ENCODE measurements at regions not wholly inside any gene's neighbourhood (a gene's known extent, or its start where the extent isn't known, plus 50 kb on each side); places are given as distances from the start of the nearest gene placed in this dataset.

DNA sequence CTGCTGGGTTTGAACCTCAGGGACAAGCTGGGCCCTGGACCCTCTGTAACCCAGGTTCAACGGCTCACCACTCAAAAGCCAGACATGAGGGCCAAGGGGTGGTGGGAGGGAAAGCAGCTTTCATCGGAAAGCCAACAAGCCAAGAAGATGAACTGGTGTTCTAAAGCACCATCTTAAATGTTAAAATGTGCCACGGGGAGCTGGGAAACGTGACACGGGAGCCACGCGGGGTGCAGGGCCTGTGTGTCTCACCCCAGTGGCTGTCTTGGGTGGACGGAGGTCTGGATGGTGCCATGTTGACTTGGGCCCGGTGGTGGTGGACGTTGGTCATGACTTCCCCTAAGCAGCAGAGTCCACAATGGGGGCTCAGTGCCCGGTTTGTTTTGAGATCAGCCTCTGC is 97.7 kb upstream of the SFSWAP start:
- H3K4me3 ChIP-seq (ENCODE audit: low read length), result no peak overlapping the region
- no peak overlapping the region for H3K9ac ChIP-seq (ENCODE audit: low read length)
- no peak overlapping the region for H3K27ac ChIP-seq (ENCODE audit: low read depth, low read length)
- no peaks in the 10 kb centered on the region for H3K36me3 ChIP-seq (ENCODE audit: control insufficient read depth, insufficient read depth, low read length)
- no peaks in the 10 kb centered on the region for H3K4me1 ChIP-seq (ENCODE audit: control insufficient read depth, insufficient read depth, low read length)
- no peaks in the 10 kb centered on the region for H3K27me3 ChIP-seq (ENCODE audit: control insufficient read depth, insufficient read depth, low read length)

DNA sequence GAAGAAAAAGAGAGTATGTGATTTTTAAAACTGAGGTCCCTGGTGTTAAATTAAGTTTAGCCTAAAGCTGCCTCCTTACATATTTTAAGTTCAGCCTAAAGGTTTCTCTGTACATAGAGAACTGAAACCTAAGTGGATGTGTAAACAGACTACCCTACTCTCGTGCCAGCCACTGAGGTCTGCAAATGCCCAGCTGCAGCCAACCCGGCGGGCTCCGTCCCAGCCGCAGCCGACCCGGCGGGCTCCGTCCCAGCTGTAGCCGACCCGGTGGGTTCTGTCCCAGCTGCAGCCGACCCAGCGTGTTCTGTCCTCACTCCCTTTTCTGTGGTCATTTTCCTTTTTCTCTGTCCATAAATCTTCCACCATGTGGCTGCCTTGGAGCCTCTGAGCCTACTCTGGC is 97.2 kb upstream of the SFSWAP start:
- no peak overlapping the region for H3K9ac ChIP-seq (ENCODE audit: low read length)
- no peaks in the 10 kb centered on the region for H3K36me3 ChIP-seq (ENCODE audit: control insufficient read depth, insufficient read depth, low read length)
- H3K4me3 ChIP-seq (ENCODE audit: low read length), result no peak overlapping the region
- no peaks in the 10 kb centered on the region for H3K27me3 ChIP-seq (ENCODE audit: control insufficient read depth, insufficient read depth, low read length)
- H3K27ac ChIP-seq (ENCODE audit: low read depth, low read length), result no peak overlapping the region
- H3K4me1 ChIP-seq (ENCODE audit: control insufficient read depth, insufficient read depth, low read length), result no peaks in the 10 kb centered on the region

DNA sequence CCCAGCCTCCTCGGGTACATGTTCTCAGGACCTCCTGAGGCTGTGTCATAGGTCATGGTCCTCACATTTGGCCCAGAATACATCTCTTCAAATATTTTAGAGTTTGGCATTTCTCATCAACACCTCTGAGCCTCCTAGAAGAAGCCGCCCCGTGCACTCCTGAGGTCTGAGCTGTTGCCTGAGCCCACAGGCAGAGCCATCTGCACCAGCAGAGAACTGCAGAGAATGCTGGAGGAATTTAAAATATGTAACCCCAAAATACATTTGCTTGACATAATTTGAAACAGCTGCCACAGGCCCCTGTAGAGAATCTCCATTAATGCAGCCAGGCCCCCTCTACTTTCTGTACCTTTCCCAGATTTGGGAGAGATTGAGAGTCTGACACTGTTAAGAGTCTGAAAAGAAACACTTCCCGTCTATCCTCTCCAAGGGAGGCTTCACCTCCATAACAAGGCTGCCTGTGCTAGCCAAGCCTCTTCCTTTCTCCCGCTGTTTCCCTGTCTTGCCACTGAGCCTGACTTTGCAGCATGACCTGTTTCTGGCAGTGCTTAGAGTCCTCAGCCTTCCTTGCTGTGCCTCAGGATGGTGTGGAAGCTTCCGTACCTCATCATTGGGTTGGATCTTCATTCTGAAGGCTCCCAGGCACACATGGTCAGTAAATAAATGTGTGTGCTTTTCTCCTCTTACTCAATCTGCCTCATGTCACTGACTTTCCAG is 95.4 kb upstream of the SFSWAP start:
- H3K4me3 ChIP-seq (ENCODE audit: low read length), result no peak overlapping the region
- no peak overlapping the region for H3K9ac ChIP-seq (ENCODE audit: low read length)
- H3K36me3 ChIP-seq (ENCODE audit: control insufficient read depth, insufficient read depth, low read length), result no peaks in the 10 kb centered on the region
- H3K27ac ChIP-seq (ENCODE audit: low read depth, low read length), result no peak overlapping the region
- H3K27me3 ChIP-seq (ENCODE audit: control insufficient read depth, insufficient read depth, low read length), result peaks cover 4% of the 10 kb centered on the region
- no peaks in the 10 kb centered on the region for H3K4me1 ChIP-seq (ENCODE audit: control insufficient read depth, insufficient read depth, low read length)

DNA sequence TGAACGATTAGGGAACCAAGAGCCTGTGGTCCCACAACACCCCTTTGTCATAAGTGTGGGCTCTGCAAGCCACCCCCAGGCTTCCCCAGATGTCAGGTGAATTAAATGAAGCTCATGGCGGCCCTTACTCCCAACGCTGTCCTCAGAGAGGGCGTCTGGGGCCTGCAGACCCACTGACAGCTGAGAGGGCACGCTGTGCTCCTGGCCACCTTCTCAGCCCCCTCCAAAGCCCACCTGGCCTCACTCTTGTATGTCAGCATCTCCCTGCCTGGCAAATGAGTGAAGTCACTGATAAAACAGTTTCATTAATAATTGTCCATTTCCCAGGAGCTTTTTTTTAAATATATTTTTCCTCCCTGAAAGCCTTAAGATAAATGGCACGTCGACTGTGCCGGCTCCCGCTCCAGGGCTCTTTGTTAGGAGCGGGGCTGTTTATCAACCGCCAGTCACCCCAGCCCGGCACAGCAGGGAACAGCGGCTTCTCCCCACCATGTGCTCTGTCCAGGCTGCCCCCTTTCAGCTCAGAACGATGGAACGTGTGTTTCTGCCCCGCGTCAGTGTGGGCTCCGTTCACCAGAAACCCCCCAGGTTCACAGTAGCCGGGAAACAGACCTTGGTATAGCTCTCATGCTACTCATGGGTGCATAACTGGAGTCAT is 94.7 kb upstream of the SFSWAP start:
- Histone ChIP-seq H3K27ac (ENCODE audit: low read depth, low read length) (no peak overlapping the region), H3K4me3 (ENCODE audit: low read length) (no peak overlapping the region), H3K27me3 (ENCODE audit: control insufficient read depth, insufficient read depth, low read length) (peaks cover 6% of the 10 kb centered on the region), H3K9ac (ENCODE audit: low read length) (no peak overlapping the region), H3K36me3 (ENCODE audit: control insufficient read depth, insufficient read depth, low read length) (no peaks in the 10 kb centered on the region), H3K4me1 (ENCODE audit: control insufficient read depth, insufficient read depth, low read length) (no peaks in the 10 kb centered on the region)

DNA sequence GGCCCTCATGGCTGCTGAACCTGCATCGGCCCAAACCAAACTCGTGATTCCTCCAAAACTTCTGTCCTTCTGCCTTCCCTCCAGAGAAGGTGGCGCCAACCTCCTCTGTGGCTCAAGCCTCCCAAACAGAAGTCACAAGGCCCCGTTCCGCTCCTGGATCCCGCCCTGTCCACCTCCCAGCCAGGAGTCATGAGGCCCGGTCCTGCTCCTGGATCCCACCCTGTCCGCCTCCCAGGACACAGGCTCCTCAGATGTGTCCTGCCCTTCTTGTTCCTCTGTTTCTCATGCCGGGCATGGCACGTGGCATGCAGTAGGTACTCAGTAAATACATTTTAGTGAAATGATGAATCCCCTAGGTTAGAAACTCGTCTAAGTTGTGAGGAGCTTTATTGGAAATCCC is 94.2 kb upstream of the SFSWAP start:
- H3K27ac ChIP-seq (ENCODE audit: low read depth, low read length), result no peak overlapping the region
- H3K27me3 ChIP-seq (ENCODE audit: control insufficient read depth, insufficient read depth, low read length), result peaks cover 10% of the 10 kb centered on the region
- H3K9ac ChIP-seq (ENCODE audit: low read length), result no peak overlapping the region
- H3K36me3 ChIP-seq (ENCODE audit: control insufficient read depth, insufficient read depth, low read length), result no peaks in the 10 kb centered on the region
- no peak overlapping the region for H3K4me3 ChIP-seq (ENCODE audit: low read length)
- no peaks in the 10 kb centered on the region for H3K4me1 ChIP-seq (ENCODE audit: control insufficient read depth, insufficient read depth, low read length)

DNA sequence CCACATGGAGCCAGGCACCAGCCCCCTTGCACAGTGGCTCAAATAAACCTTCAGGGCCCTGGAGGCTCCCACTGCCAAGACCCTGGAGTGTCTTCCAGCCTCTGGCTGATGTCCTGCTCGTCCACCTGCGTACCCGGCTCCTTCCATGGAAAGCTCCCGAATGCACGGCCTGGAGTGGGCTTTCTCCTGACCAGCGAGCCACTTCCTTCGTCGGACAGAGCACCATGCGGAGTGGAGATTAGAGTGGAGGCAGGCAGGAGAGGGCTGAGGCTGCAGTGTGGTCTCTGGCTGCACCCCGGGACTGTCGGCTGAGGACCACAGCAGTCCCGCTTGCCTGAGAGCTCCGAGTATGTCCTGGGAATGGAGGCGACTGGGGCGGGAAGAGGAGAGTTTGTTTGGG is 93.7 kb upstream of the SFSWAP start:
- H3K27me3 ChIP-seq (ENCODE audit: control insufficient read depth, insufficient read depth, low read length), result peaks cover 10% of the 10 kb centered on the region
- H3K9ac ChIP-seq (ENCODE audit: low read length), result no peak overlapping the region
- H3K4me3 ChIP-seq (ENCODE audit: low read length), result no peak overlapping the region
- H3K27ac ChIP-seq (ENCODE audit: low read depth, low read length), result no peak overlapping the region
- H3K36me3 ChIP-seq (ENCODE audit: control insufficient read depth, insufficient read depth, low read length), result no peaks in the 10 kb centered on the region
- no peaks in the 10 kb centered on the region for H3K4me1 ChIP-seq (ENCODE audit: control insufficient read depth, insufficient read depth, low read length)

DNA sequence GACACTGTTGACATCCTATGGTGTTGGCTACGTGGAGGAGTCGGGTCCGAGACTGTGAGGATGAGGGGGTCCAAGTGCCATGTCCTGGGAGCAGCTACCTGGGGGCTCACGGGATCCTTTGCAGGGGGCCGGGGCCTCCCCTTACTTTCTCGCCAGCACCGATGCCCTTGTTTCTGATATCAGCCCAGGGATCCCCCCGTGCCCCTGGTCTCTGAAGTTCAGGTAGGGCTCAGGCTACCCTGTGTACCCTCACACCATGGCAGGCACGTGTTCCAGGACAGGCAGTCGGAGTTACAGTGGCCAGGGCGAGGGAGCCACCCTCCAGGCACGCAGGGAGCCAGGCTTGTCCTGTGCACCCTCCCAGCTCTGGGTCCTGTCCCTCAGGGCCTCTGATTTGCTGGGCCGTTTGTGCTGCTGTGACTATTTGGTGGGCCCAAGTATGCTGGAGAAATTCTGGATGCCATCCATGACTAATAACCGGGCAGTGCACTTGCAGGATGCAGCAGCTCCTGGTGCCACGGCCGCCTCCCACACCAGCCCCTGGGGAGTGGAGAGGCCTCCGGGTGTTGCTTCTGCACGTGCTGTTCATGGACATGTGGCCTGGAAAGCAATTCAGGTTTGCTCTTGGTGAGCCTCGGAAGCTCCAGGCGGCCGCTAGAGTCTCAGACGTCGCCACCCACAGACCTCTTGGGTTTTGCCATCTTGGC is 93.1 kb upstream of the SFSWAP start:
- Histone ChIP-seq H3K4me1 (ENCODE audit: control insufficient read depth, insufficient read depth, low read length) (no peaks in the 10 kb centered on the region), H3K4me3 (ENCODE audit: low read length) (no peak overlapping the region), H3K9ac (ENCODE audit: low read length) (no peak overlapping the region), H3K27ac (ENCODE audit: low read depth, low read length) (no peak overlapping the region), H3K27me3 (ENCODE audit: control insufficient read depth, insufficient read depth, low read length) (peaks cover 10% of the 10 kb centered on the region), H3K36me3 (ENCODE audit: control insufficient read depth, insufficient read depth, low read length) (no peaks in the 10 kb centered on the region)

DNA sequence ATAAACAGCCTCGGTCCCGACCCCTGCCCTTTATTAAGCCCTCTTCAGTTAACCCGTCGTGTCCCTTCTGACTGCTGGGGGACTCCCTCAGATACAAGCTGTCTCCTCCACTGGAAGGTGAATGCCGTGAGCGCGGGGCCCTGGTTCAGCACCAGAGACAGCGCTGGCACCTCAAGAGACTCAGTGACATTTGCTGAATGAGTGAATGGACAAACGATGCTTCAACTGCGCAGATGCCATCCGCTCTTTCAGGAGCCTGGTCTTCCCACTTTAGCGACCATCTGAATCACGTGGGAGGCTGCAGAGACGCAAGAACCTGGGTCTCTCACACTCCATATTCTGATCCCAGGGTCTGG is 92.6 kb upstream of the SFSWAP start:
- H3K27ac ChIP-seq (ENCODE audit: low read depth, low read length), result no peak overlapping the region
- peaks cover 10% of the 10 kb centered on the region for H3K27me3 ChIP-seq (ENCODE audit: control insufficient read depth, insufficient read depth, low read length)
- no peak overlapping the region for H3K9ac ChIP-seq (ENCODE audit: low read length)

DNA sequence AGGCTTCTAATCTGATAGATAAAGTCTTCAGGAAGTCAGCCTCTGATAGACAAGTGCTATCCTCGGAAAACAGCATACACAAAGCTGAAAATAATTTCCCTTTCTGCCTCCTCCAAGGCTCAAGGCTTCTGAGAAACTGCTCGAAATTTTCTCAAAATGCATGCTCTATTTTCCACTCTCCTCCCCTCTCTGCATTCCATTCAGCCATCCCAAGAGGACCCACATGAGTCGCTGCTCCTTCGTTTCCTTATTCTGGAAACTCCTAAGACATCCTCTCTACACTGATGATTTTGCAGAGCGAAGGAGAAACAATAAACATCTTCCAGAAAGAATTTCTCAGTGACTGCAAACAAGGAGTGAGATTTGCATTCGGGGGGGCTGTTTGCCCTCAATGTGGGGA is 92.2 kb upstream of the SFSWAP start:
- Histone ChIP-seq H3K36me3 (ENCODE audit: control insufficient read depth, insufficient read depth, low read length) (no peaks in the 10 kb centered on the region), H3K27me3 (ENCODE audit: control insufficient read depth, insufficient read depth, low read length) (peaks cover 10% of the 10 kb centered on the region), H3K4me1 (ENCODE audit: control insufficient read depth, insufficient read depth, low read length) (no peaks in the 10 kb centered on the region), H3K9ac (ENCODE audit: low read length) (no peak overlapping the region), H3K27ac (ENCODE audit: low read depth, low read length) (no peak overlapping the region), H3K4me3 (ENCODE audit: low read length) (no peak overlapping the region)

More for the DNA sequence above, 92.6 kb upstream of the SFSWAP start:
- Histone ChIP-seq H3K4me3 (ENCODE audit: low read length) (no peak overlapping the region), H3K4me1 (ENCODE audit: control insufficient read depth, insufficient read depth, low read length) (no peaks in the 10 kb centered on the region), H3K36me3 (ENCODE audit: control insufficient read depth, insufficient read depth, low read length) (no peaks in the 10 kb centered on the region)

DNA sequence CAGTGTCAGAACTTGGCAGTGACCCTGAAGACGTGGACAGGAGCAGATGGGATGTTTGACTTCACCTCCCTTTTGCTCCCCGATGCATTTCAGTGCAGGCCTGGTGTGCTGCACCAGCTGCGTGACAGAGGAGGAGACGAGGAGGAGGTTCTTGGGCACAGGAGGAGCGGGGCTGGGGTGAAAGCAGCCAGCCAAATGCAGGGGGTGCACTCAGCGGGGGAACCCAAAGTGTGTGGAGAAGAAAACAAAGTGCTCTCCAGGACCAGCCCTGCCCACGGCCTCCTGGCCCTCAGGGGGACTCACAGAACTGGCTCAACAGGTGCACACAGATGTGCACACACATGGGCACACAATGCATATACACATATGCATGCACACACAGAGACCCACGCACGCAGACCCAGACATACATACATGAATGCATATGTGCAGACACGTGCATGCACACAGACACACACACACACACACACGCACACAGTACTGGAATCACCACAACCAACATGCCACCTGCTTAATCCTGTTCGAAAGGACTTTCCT is 91.7 kb upstream of the SFSWAP start:
- Histone ChIP-seq H3K9ac (ENCODE audit: low read length) (no peak overlapping the region), H3K4me3 (ENCODE audit: low read length) (no peak overlapping the region), H3K4me1 (ENCODE audit: control insufficient read depth, insufficient read depth, low read length) (no peaks in the 10 kb centered on the region), H3K36me3 (ENCODE audit: control insufficient read depth, insufficient read depth, low read length) (no peaks in the 10 kb centered on the region), H3K27me3 (ENCODE audit: control insufficient read depth, insufficient read depth, low read length) (peaks cover 10% of the 10 kb centered on the region), H3K27ac (ENCODE audit: low read depth, low read length) (no peak overlapping the region)

DNA sequence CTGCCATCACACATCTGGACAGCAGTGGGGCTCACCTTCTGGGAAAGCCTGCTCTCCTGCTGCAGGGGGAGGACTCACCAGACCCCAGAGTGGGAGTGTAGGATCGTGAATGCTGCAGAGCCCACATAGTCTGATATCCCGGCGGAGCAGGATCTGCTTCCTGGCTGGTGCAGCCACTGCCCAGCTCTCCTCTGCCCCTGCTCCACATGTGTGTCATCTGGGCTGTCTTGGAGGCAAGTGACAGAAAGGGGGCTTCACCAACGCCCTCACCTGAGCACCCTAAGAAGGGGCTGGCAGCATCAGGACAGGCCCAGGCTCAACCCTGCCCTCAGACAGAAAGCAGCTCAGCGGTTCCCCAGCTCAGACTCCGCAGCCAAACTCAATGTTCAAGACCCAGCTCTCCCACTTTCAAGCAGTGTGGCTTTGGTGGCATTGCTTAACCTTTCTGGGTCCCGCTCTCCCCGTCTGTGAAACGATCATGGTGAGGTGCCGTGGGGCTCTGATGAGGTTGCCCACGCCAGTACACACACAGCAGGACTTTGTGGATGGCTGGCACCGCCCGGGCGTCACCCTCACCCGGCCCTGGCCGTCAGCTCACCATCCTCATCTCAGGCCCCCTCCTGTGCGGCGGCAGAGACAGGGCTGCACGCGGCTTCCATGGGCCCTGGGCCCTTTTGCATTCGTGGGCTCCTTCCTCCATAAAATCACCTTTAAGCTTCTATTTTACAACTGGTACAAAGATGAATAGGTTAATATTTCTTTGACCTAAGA is 91.0 kb upstream of the SFSWAP start:
- H3K27me3 ChIP-seq (ENCODE audit: control insufficient read depth, insufficient read depth, low read length), result peaks cover 10% of the 10 kb centered on the region
- no peak overlapping the region for H3K4me3 ChIP-seq (ENCODE audit: low read length)
- no peaks in the 10 kb centered on the region for H3K4me1 ChIP-seq (ENCODE audit: control insufficient read depth, insufficient read depth, low read length)
- no peaks in the 10 kb centered on the region for H3K36me3 ChIP-seq (ENCODE audit: control insufficient read depth, insufficient read depth, low read length)
- no peak overlapping the region for H3K9ac ChIP-seq (ENCODE audit: low read length)
- H3K27ac ChIP-seq (ENCODE audit: low read depth, low read length), result no peak overlapping the region

DNA sequence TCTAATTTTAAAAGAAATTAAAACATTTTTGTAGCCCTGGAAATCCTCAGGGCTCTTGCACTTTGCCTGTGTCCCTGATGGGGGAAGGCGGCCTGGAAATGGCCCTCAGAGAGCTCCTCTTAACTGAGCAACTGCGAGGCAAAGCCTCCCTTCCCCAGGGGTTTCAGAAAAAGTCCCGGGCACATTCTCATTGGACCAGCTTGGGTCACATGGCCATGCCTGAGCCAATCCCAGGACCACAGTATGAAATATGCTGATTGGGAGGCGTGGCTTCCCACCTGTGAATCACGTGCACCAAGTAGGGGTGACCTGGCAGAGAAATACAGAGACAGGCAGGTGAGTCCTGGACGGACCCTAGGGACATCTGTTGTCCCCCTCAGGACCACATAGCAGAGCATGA is 90.4 kb upstream of the SFSWAP start:
- H3K9ac ChIP-seq (ENCODE audit: low read length), result no peak overlapping the region
- peaks cover 10% of the 10 kb centered on the region for H3K27me3 ChIP-seq (ENCODE audit: control insufficient read depth, insufficient read depth, low read length)
- H3K4me3 ChIP-seq (ENCODE audit: low read length), result no peak overlapping the region
- no peaks in the 10 kb centered on the region for H3K4me1 ChIP-seq (ENCODE audit: control insufficient read depth, insufficient read depth, low read length)
- no peaks in the 10 kb centered on the region for H3K36me3 ChIP-seq (ENCODE audit: control insufficient read depth, insufficient read depth, low read length)
- no peak overlapping the region for H3K27ac ChIP-seq (ENCODE audit: low read depth, low read length)

Measured in rectal smooth muscle tissue (tissue), 1 donor.